ENCODE measurements at regions not wholly inside any gene's neighbourhood (a gene's known extent, or its start where the extent isn't known, plus 50 kb on each side); places are given as distances from the start of the nearest gene placed in this dataset.

DNA sequence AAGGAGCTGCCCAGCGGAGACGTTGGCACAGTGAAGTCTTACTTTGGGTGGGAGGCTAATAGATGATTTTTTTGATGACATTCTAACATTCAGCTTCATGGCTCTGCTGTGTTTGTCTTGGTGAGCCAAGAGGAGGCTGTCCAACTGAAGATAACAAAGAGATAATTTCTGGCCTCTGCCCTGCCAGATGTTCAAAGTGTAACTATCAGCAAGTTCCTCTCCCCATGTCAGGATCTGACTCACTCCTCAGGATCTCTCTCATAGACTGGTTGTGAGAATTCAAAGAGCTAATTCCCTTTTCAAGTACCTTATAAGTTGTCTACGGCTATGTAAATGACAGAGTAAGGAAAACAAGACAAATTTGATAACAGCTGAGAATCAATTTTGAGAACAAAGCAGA is 1340.9 kb downstream of the XPNPEP1 start:
- no peak overlapping the region for H2AFZ ChIP-seq (ENCODE audit: low read length)
- H4K20me1 ChIP-seq (ENCODE audit: control insufficient read depth, extremely low read depth, insufficient read depth, low read length): no peaks in the 10 kb centered on the region
- H3K27ac ChIP-seq (ENCODE audit: insufficient read depth, low read length): no peak overlapping the region
- no peaks in the 10 kb centered on the region for H3K36me3 ChIP-seq (ENCODE audit: control insufficient read depth, insufficient read depth, low read length)
- no peaks in the 10 kb centered on the region for H3K9me3 ChIP-seq (ENCODE audit: control insufficient read depth, insufficient read depth, low read depth, low read length)
- DNase-seq (ENCODE audit: low read depth in 2 of 2): peak; percentile 19 to 81
- no peak overlapping the region for H3K4me3 ChIP-seq (replicated peaks in 1 of 4; ENCODE audit: control extremely low read depth in 1 of 4, insufficient read depth in 1 of 4, low read depth in 3 of 4, low read length in 4 of 4)
- TF ChIP-seq, protein P1, sequence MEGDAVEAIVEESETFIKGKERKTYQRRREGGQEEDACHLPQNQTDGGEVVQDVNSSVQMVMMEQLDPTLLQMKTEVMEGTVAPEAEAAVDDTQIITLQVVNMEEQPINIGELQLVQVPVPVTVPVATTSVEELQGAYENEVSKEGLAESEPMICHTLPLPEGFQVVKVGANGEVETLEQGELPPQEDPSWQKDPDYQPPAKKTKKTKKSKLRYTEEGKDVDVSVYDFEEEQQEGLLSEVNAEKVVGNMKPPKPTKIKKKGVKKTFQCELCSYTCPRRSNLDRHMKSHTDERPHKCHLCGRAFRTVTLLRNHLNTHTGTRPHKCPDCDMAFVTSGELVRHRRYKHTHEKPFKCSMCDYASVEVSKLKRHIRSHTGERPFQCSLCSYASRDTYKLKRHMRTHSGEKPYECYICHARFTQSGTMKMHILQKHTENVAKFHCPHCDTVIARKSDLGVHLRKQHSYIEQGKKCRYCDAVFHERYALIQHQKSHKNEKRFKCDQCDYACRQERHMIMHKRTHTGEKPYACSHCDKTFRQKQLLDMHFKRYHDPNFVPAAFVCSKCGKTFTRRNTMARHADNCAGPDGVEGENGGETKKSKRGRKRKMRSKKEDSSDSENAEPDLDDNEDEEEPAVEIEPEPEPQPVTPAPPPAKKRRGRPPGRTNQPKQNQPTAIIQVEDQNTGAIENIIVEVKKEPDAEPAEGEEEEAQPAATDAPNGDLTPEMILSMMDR (conservative IDR thresholded peaks at IDR 0.05 in 1 of 2, IDR thresholded peaks at IDR 0.05 in 1 of 2; ENCODE audit: low read depth in 1 of 2, low read length in 2 of 2): no peak
- no peak for TF ChIP-seq EZH2 (IDR thresholded peaks at IDR 0.05; ENCODE audit: low read length, missing control alignments)
- no peak overlapping the region for H3K4me2 ChIP-seq (ENCODE audit: extremely low read depth, insufficient read depth, low read length)
- no peak overlapping the region for H3K9ac ChIP-seq (ENCODE audit: insufficient read depth, low read length)
- no peaks in the 10 kb centered on the region for H3K27me3 ChIP-seq (ENCODE audit: control insufficient read depth, insufficient read depth, low read length)
- no peaks in the 10 kb centered on the region for H3K79me2 ChIP-seq (ENCODE audit: control insufficient read depth, insufficient read depth, low read length)
- no peaks in the 10 kb centered on the region for H3K4me1 ChIP-seq (ENCODE audit: control insufficient read depth, extremely low read depth, insufficient read depth, low read length)

DNA sequence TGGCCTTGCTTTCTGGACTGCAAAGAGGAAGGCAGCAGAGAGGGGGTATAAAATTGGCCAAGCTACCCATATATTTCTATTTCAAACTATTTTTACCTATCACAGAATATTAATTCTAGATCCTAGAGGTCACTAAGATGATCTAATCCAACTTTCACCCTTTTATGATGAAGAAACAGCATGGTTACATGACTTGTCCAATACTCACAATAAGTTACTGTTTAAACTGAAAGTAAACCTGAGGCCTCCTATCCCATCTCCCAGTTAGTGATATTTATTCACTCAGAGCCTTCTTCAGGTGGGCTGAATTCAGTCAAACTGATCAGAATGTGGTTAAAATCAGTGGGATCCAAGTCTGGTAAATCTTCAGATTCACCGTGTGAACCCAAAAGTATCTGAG is 1345.1 kb downstream of the XPNPEP1 start:
- Histone ChIP-seq H3K4me1 (ENCODE audit: control insufficient read depth, extremely low read depth, insufficient read depth, low read length) (no peaks in the 10 kb centered on the region), H4K20me1 (ENCODE audit: control insufficient read depth, extremely low read depth, insufficient read depth, low read length) (no peaks in the 10 kb centered on the region), H3K79me2 (ENCODE audit: control insufficient read depth, insufficient read depth, low read length) (no peaks in the 10 kb centered on the region), H2AFZ (ENCODE audit: low read length) (no peak overlapping the region), H3K9me3 (ENCODE audit: control insufficient read depth, insufficient read depth, low read depth, low read length) (no peaks in the 10 kb centered on the region), H3K4me3 (replicated peaks in 1 of 4; ENCODE audit: control extremely low read depth in 1 of 4, insufficient read depth in 1 of 4, low read depth in 3 of 4, low read length in 4 of 4) (no peak overlapping the region), H3K4me2 (ENCODE audit: extremely low read depth, insufficient read depth, low read length) (no peak overlapping the region), H3K27ac (ENCODE audit: insufficient read depth, low read length) (no peak overlapping the region), H3K9ac (ENCODE audit: insufficient read depth, low read length) (no peak overlapping the region), H3K36me3 (ENCODE audit: control insufficient read depth, insufficient read depth, low read length) (no peaks in the 10 kb centered on the region), H3K27me3 (ENCODE audit: control insufficient read depth, insufficient read depth, low read length) (no peaks in the 10 kb centered on the region)
- no peak for DNase-seq (ENCODE audit: low read depth in 2 of 2)
- TF ChIP-seq, protein P1 (conservative IDR thresholded peaks at IDR 0.05 in 1 of 2, IDR thresholded peaks at IDR 0.05 in 1 of 2; ENCODE audit: low read depth in 1 of 2, low read length in 2 of 2): no peak
- no peak for TF ChIP-seq EZH2 (IDR thresholded peaks at IDR 0.05; ENCODE audit: low read length, missing control alignments)

DNA sequence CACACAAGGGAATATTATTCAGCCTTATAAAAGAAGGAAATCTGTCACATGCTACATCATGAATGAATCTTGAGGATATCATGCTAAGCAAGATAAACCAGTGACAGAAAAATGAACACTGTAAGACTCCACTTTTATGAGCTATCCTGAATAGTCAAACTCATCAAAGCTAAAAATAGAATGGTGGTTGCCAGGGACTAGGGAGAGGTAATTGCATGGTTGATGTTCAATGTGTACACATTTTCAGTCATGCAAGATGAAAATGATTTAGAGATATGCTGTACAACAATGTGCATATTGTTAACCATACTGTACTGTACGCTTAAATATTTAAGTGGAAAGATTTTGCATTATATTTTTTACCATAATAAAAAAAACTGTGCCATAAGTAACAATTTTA is 1349.1 kb downstream of the XPNPEP1 start:
- no peaks in the 10 kb centered on the region for H4K20me1 ChIP-seq (ENCODE audit: control insufficient read depth, extremely low read depth, insufficient read depth, low read length)
- no peaks in the 10 kb centered on the region for H3K36me3 ChIP-seq (ENCODE audit: control insufficient read depth, insufficient read depth, low read length)
- H3K27ac ChIP-seq (ENCODE audit: insufficient read depth, low read length): no peak overlapping the region
- H3K4me3 ChIP-seq (replicated peaks in 1 of 4; ENCODE audit: control extremely low read depth in 1 of 4, insufficient read depth in 1 of 4, low read depth in 3 of 4, low read length in 4 of 4): no peak overlapping the region
- no peak for DNase-seq (ENCODE audit: low read depth in 2 of 2)
- TF ChIP-seq, protein P1 (conservative IDR thresholded peaks at IDR 0.05 in 1 of 2, IDR thresholded peaks at IDR 0.05 in 1 of 2; ENCODE audit: low read depth in 1 of 2, low read length in 2 of 2): no peak
- no peak for TF ChIP-seq EZH2 (IDR thresholded peaks at IDR 0.05; ENCODE audit: low read length, missing control alignments)
- no peaks in the 10 kb centered on the region for H3K9me3 ChIP-seq (ENCODE audit: control insufficient read depth, insufficient read depth, low read depth, low read length)
- no peaks in the 10 kb centered on the region for H3K4me1 ChIP-seq (ENCODE audit: control insufficient read depth, extremely low read depth, insufficient read depth, low read length)
- no peak overlapping the region for H3K9ac ChIP-seq (ENCODE audit: insufficient read depth, low read length)
- no peak overlapping the region for H2AFZ ChIP-seq (ENCODE audit: low read length)
- no peaks in the 10 kb centered on the region for H3K27me3 ChIP-seq (ENCODE audit: control insufficient read depth, insufficient read depth, low read length)
- no peaks in the 10 kb centered on the region for H3K79me2 ChIP-seq (ENCODE audit: control insufficient read depth, insufficient read depth, low read length)
- H3K4me2 ChIP-seq (ENCODE audit: extremely low read depth, insufficient read depth, low read length): no peak overlapping the region

Data from fibroblast of lung (primary cell).